GM23338 (cell line): ENCODE measurements at regions not wholly inside any gene's neighbourhood (a gene's known extent, or its start where the extent isn't known, plus 50 kb on each side); places are given as distances from the start of the nearest gene placed in this dataset.

Experiments
- ATAC-seq: fragments of 200-7000 bp; cut with Tn5 transposase; 3 replicates; pipeline ENCODE4 v1.9.1; 2020
- DNase-seq: peaks from one replicate; pipeline ENCODE4 v3.0.0-alpha.2; 2015; ENCODE audit warnings: low spot score
- H2AFZ ChIP-seq: fragments of 200-600 bp; sonication (generic); 2 replicates; pipeline ENCODE4 v1.8.0; 2016; ENCODE audit warnings: antibody characterized with exemption, mild to moderate bottlenecking, moderate library complexity
- H3F3A ChIP-seq: fragments of 200-600 bp; sonication (generic); replicated peaks from 2 replicates; pipeline ENCODE4 v1.8.0; 2017; ENCODE audit warnings: antibody characterized with exemption, mixed run types, low read depth
- H3K27ac ChIP-seq: fragments of 200-600 bp; sonication (generic); 2 replicates; pipeline ENCODE4 v1.6.1; 2016; ENCODE audit warnings: low read depth
- H3K27me3 ChIP-seq: fragments of 200-600 bp; sonication (generic); 2 replicates; pipeline ENCODE4 v1.8.0; 2016; ENCODE audit warnings: mild to moderate bottlenecking, mixed run types, moderate library complexity; ENCODE audit not compliant: insufficient read depth
- H3K36me3 ChIP-seq: fragments of 200-600 bp; sonication (generic); 2 replicates; pipeline ENCODE4 v1.8.0; 2016; ENCODE audit warnings: mild to moderate bottlenecking; ENCODE audit not compliant: insufficient read depth
- H3K4me1 ChIP-seq: fragments of 200-600 bp; sonication (generic); 2 replicates; pipeline ENCODE4 v1.8.0; 2016; ENCODE audit warnings: mild to moderate bottlenecking, moderate library complexity; ENCODE audit not compliant: insufficient read depth
- H3K4me2 ChIP-seq: fragments of 200-600 bp; sonication (generic); 2 replicates; pipeline ENCODE4 v1.7.1; 2017; ENCODE audit warnings: mixed run types
- H3K4me3 ChIP-seq: fragments of 200-600 bp; sonication (generic); 2 replicates; pipeline ENCODE4 v1.6.1; 2016; ENCODE audit warnings: mixed run types
- H3K79me2 ChIP-seq: fragments of 200-600 bp; sonication (generic); replicated peaks from 2 replicates; pipeline ENCODE4 v1.8.0; 2017; ENCODE audit warnings: mild to moderate bottlenecking; ENCODE audit not compliant: insufficient read depth
- H3K9me2 ChIP-seq: fragments of 200-600 bp; sonication (generic); 2 replicates; pipeline ENCODE4 v1.8.0; 2017; ENCODE audit not compliant: insufficient read depth
- H4K20me1 ChIP-seq: fragments of 200-600 bp; sonication (generic); replicated peaks from 2 replicates; pipeline ENCODE4 v1.8.0; 2017; ENCODE audit warnings: mild to moderate bottlenecking; ENCODE audit not compliant: insufficient read depth
- H3K27ac Mint-ChIP-seq: 2 replicates; pipeline ENCODE4 v1.8.0; 2020; ENCODE audit warnings: inconsistent platforms, mild to moderate bottlenecking, moderate library complexity, mixed read lengths
- H3K27me3 Mint-ChIP-seq: 3 replicates; pipeline ENCODE4 v1.8.0; 2022; ENCODE audit warnings: low read depth, mild to moderate bottlenecking, moderate library complexity, mixed read lengths, inconsistent platforms; ENCODE audit not compliant: insufficient read depth, poor library complexity
- H3K36me3 Mint-ChIP-seq: 3 replicates; pipeline ENCODE4 v1.8.0; 2021; ENCODE audit warnings: low read depth, mild to moderate bottlenecking, inconsistent platforms, moderate library complexity, mixed read lengths
- H3K4me1 Mint-ChIP-seq: 3 replicates; pipeline ENCODE4 v1.8.0; 2020; ENCODE audit warnings: mild to moderate bottlenecking, inconsistent platforms, mixed read lengths
- H3K4me3 Mint-ChIP-seq: 3 replicates; pipeline ENCODE4 v1.8.0; 2021; ENCODE audit warnings: moderate library complexity, mild to moderate bottlenecking, inconsistent platforms, mixed read lengths
- H3K9me3 Mint-ChIP-seq: 3 replicates; pipeline ENCODE4 v1.8.0; 2020; ENCODE audit warnings: moderate library complexity, mild to moderate bottlenecking, inconsistent platforms, mixed read lengths
- CREB1 ChIP-seq: fragments of 250-450 bp; sonication (Bioruptor Pico); IDR thresholded peaks from 2 replicates; pipeline ENCODE4 v1.5.0; 2020; ENCODE audit warnings: low read depth, mild to moderate bottlenecking, moderate library complexity
- CTCF ChIP-seq, 2 experiments: fragments of 200-600 bp in 1 of 2; sonication (generic) in 1 of 2; conservative IDR thresholded peaks; 2 replicates each; pipeline versions ENCODE4 v1.5.1 to v1.6.1; 2016 to 2017; ENCODE audit warnings: antibody characterized with exemption in 2 of 2, low read depth in 2 of 2, mild to moderate bottlenecking in 2 of 2, moderate library complexity in 1 of 2
- ETS1 ChIP-seq: IDR thresholded peaks from 2 replicates; pipeline ENCODE4 v1.6.1; 2016; ENCODE audit warnings: antibody characterized with exemption
- EZH2 ChIP-seq: fragments of 200-600 bp; sonication (generic); IDR thresholded peaks from one replicate; pipeline ENCODE4 v1.8.0; 2017; ENCODE audit warnings: antibody characterized with exemption, mild to moderate bottlenecking, low read depth; ENCODE audit not compliant: unreplicated experiment
- EZH2phosphoT487 ChIP-seq: fragments of 200-600 bp; sonication (generic); IDR thresholded peaks from one replicate; pipeline ENCODE4 v1.8.1; 2018; ENCODE audit warnings: antibody characterized with exemption; ENCODE audit not compliant: unreplicated experiment
- JUNB ChIP-seq: IDR thresholded peaks from one replicate; pipeline ENCODE4 v1.6.1; 2016; ENCODE audit warnings: antibody characterized with exemption; ENCODE audit not compliant: unreplicated experiment
- NANOG ChIP-seq: IDR thresholded peaks from 2 replicates; pipeline ENCODE4 v1.6.1; 2016; ENCODE audit warnings: antibody characterized with exemption, borderline replicate concordance
- POLR2AphosphoS5 ChIP-seq: IDR thresholded peaks from 2 replicates; pipeline ENCODE4 v1.6.1; 2016; ENCODE audit warnings: antibody characterized with exemption, low read depth
- STAT1 ChIP-seq: IDR thresholded peaks from one replicate; pipeline ENCODE4 v1.6.1; 2016; ENCODE audit warnings: antibody characterized with exemption; ENCODE audit not compliant: unreplicated experiment
- ZNF114 ChIP-seq: fragments of 250-450 bp; sonication (Bioruptor Pico); IDR thresholded peaks from 2 replicates; pipeline ENCODE4 v1.5.0; 2020; ENCODE audit warnings: mild to moderate bottlenecking, moderate library complexity
- ZNF331 ChIP-seq: fragments of 250-450 bp; sonication (Bioruptor Pico); IDR thresholded peaks from 2 replicates; pipeline ENCODE4 v1.5.0; 2020; ENCODE audit warnings: low read depth, mild to moderate bottlenecking, moderate library complexity
- ZNF462 ChIP-seq: fragments of 250-450 bp; sonication (Bioruptor Pico); IDR thresholded peaks from 2 replicates; pipeline ENCODE4 v1.5.0; 2020; ENCODE audit warnings: mild to moderate bottlenecking, moderate library complexity
- TF ChIP-seq, protein P1 (sequence below): IDR thresholded peaks from one replicate; pipeline ENCODE4 v1.6.1; 2018; ENCODE audit warnings: antibody characterized with exemption; ENCODE audit not compliant: unreplicated experiment

- H3K4me3 Mint-ChIP-seq, result no peak overlapping the region
- peak overlapping the region; percentile 5; the same call in 1 of the 2 replicates for H3K27ac Mint-ChIP-seq
- H3K4me1 Mint-ChIP-seq, result peaks cover 26% of the 10 kb centered on the region
- Histone ChIP-seq H3K27me3 (no peaks in the 10 kb centered on the region), H3K4me1 (no peaks in the 10 kb centered on the region; the same call in 1 of the 2 replicates), H3K27ac (no peak overlapping the region), H3F3A (no peaks in the 10 kb centered on the region), H3K36me3 (no peaks in the 10 kb centered on the region), H3K9me2 (no peaks in the 10 kb centered on the region), H2AFZ (no peak overlapping the region), H3K79me2 (no peaks in the 10 kb centered on the region), H4K20me1 (no peaks in the 10 kb centered on the region), H3K4me2 (no peak overlapping the region), H3K4me3 (no peak overlapping the region)
- DNase-seq (no peak), ATAC-seq (no peak)
- no peaks in the 10 kb centered on the region for H3K9me3 Mint-ChIP-seq
- TF ChIP-seq EZH2 (no peak), ZNF331 (CRISPR knock-in tag) (no peak), ZNF462 (CRISPR knock-in tag) (no peak), POLR2AphosphoS5 (no peak), STAT1 (no peak), CTCF (conservative IDR thresholded peaks at IDR 0.05; ENCODE audit: low read depth in 2 of 2) (no peak), ZNF114 (no peak), NANOG (no peak), EZH2phosphoT487 (no peak), CREB1 (CRISPR knock-in tag) (no peak), JUNB (no peak), ETS1 (no peak)
- TF ChIP-seq, protein P1, sequence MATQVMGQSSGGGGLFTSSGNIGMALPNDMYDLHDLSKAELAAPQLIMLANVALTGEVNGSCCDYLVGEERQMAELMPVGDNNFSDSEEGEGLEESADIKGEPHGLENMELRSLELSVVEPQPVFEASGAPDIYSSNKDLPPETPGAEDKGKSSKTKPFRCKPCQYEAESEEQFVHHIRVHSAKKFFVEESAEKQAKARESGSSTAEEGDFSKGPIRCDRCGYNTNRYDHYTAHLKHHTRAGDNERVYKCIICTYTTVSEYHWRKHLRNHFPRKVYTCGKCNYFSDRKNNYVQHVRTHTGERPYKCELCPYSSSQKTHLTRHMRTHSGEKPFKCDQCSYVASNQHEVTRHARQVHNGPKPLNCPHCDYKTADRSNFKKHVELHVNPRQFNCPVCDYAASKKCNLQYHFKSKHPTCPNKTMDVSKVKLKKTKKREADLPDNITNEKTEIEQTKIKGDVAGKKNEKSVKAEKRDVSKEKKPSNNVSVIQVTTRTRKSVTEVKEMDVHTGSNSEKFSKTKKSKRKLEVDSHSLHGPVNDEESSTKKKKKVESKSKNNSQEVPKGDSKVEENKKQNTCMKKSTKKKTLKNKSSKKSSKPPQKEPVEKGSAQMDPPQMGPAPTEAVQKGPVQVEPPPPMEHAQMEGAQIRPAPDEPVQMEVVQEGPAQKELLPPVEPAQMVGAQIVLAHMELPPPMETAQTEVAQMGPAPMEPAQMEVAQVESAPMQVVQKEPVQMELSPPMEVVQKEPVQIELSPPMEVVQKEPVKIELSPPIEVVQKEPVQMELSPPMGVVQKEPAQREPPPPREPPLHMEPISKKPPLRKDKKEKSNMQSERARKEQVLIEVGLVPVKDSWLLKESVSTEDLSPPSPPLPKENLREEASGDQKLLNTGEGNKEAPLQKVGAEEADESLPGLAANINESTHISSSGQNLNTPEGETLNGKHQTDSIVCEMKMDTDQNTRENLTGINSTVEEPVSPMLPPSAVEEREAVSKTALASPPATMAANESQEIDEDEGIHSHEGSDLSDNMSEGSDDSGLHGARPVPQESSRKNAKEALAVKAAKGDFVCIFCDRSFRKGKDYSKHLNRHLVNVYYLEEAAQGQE, result no peak
- H3K36me3 Mint-ChIP-seq, result no peaks in the 10 kb centered on the region
- H3K27me3 Mint-ChIP-seq, result peaks cover 17% of the 10 kb centered on the region
Measured at GRCh38 chr10:78755877-78756455, 312.8 kb upstream of the ZMIZ1 start.
